Esophagus squamous epithelium (tissue), 5 donors: ENCODE measurements at regions not wholly inside any gene's neighbourhood (a gene's known extent, or its start where the extent isn't known, plus 50 kb on each side); places are given as distances from the start of the nearest gene placed in this dataset.
"Not testable (repeated sequence)": the region's sequence is repeated elsewhere in the genome, so short reads cannot be mapped to it uniquely, and the experiment has no call there.

Source experiments
- DNase-seq: peaks from one replicate; lab custom pipeline; 2025; lab: John Stamatoyannopoulos, UW
- H3K27ac ChIP-seq, 4 donors: fragments of 200-600 bp; sonication (generic); one replicate each; pipeline ENCODE4 v1.5.1; 2016 to 2019; ENCODE audit warnings: mild to moderate bottlenecking in 1 of 4
- H3K27me3 ChIP-seq, 4 donors: fragments of 200-600 bp; sonication (generic); 1 replicate in 3 of 4; 2 replicates in 1 of 4; pipeline versions ENCODE4 v1.5.1 to v1.6.0; 2017 to 2021; ENCODE audit warnings: antibody characterized with exemption in 1 of 4
- H3K36me3 ChIP-seq, 3 donors: fragments of 200-600 bp; sonication (generic); one replicate each; pipeline ENCODE4 v1.5.1; 2016 to 2019
- H3K4me1 ChIP-seq, 3 donors: fragments of 200-600 bp; sonication (generic); one replicate each; pipeline ENCODE4 v1.5.1; 2017 to 2019
- H3K4me3 ChIP-seq, 4 donors: fragments of 200-600 bp; sonication (generic); 1 replicate in 3 of 4; 2 replicates in 1 of 4; pipeline ENCODE4 v1.5.1; 2016 to 2019; ENCODE audit warnings: mild to moderate bottlenecking in 2 of 4, moderate library complexity in 1 of 4
- H3K9me3 ChIP-seq, 3 donors: fragments of 200-600 bp; sonication (generic); one replicate each; pipeline ENCODE4 v1.5.1; 2016 to 2019
- WGBS, 2 donors: methylation state at CpG; one replicate each; pipeline ENCODE4 v1.1.5; 2018; 5-methylcytosine and 5-hydroxymethylcytosine counted together
- intact Hi-C: fragments of 100-400 bp; cut with DNase I; formaldehyde crosslinking; loops from one replicate; pipeline ENCODE4 v1.15.0; 2022
- donor health status: DM: yes; HTN: yes; CAD: no.

- DNase-seq, intact Hi-C loops, H3K4me1 ChIP-seq, H3K27me3 ChIP-seq, H3K36me3 ChIP-seq, H3K9me3 ChIP-seq, H3K4me3 ChIP-seq, H3K27ac ChIP-seq: not testable (repeated sequence)
- WGBS, 2 donors, result no CpG with 5 or more reads among the region's 9 CpGs
These were observed 214.3 kb upstream of the PLGLB2 start for GRCh38 chr2:87533390-87534272.

- H3K4me1 ChIP-seq, result not testable (repeated sequence)
These were observed 213.5 kb upstream of the PLGLB2 start for GRCh38 chr2:87534273-87534889.

GRCh38 chr2:87536427-87536826, 211.5 kb upstream of the PLGLB2 start:
- H3K4me3 ChIP-seq, H3K27ac ChIP-seq, H3K36me3 ChIP-seq, intact Hi-C loops, DNase-seq, H3K27me3 ChIP-seq, H3K4me1 ChIP-seq, H3K9me3 ChIP-seq: not testable (repeated sequence)
- WGBS, 2 donors, result no CpG with 5 or more reads among the region's 5 CpGs

More at GRCh38 chr2:87534273-87534889, 213.5 kb upstream of the PLGLB2 start:
- no CpG with 5 or more reads among the region's 14 CpGs for WGBS, 2 donors
- intact Hi-C loops, H3K27ac ChIP-seq, H3K27me3 ChIP-seq, H3K4me3 ChIP-seq, H3K9me3 ChIP-seq, DNase-seq, H3K36me3 ChIP-seq: not testable (repeated sequence)

GRCh38 chr2:87537251-87537671, 210.6 kb upstream of the PLGLB2 start:
- 62% methylated on average over 6 of the region's 8 CpGs; no CpG with 5 or more reads in 1 of the 2 donors for WGBS, 2 donors
- H3K27ac ChIP-seq, H3K36me3 ChIP-seq, H3K9me3 ChIP-seq, intact Hi-C loops, H3K4me1 ChIP-seq, DNase-seq, H3K4me3 ChIP-seq, H3K27me3 ChIP-seq: not testable (repeated sequence)

GRCh38 chr2:87538268-87538667, 209.6 kb upstream of the PLGLB2 start:
- H3K9me3 ChIP-seq, H3K4me3 ChIP-seq, H3K27me3 ChIP-seq, H3K27ac ChIP-seq, H3K36me3 ChIP-seq, DNase-seq, intact Hi-C loops, H3K4me1 ChIP-seq: not testable (repeated sequence)
- WGBS, 2 donors, result no CpG with 5 or more reads among the region's 12 CpGs

GRCh38 chr2:87539151-87539943, 208.5 kb upstream of the PLGLB2 start:
- H3K27ac ChIP-seq, intact Hi-C loops, H3K27me3 ChIP-seq, DNase-seq, H3K4me3 ChIP-seq, H3K4me1 ChIP-seq, H3K9me3 ChIP-seq, H3K36me3 ChIP-seq: not testable (repeated sequence)
- 98% methylated on average over 5 of the region's 15 CpGs; no CpG with 5 or more reads in 1 of the 2 donors for WGBS, 2 donors

- no CpG with 5 or more reads among the region's 3 CpGs for WGBS, 2 donors
- H3K27me3 ChIP-seq, intact Hi-C loops, H3K9me3 ChIP-seq, H3K36me3 ChIP-seq, H3K4me3 ChIP-seq, DNase-seq, H3K4me1 ChIP-seq, H3K27ac ChIP-seq: not testable (repeated sequence)
These were observed 207.6 kb upstream of the PLGLB2 start for GRCh38 chr2:87540242-87540641.

- H3K9me3 ChIP-seq, H3K27ac ChIP-seq, intact Hi-C loops, H3K4me1 ChIP-seq, H3K36me3 ChIP-seq, H3K4me3 ChIP-seq, DNase-seq, H3K27me3 ChIP-seq: not testable (repeated sequence)
- 15 to 44% methylated on average over 5 to 6 of the region's 8 CpGs for WGBS, 2 donors
These were observed 205.2 kb upstream of the PLGLB2 start for GRCh38 chr2:87542599-87543174.

- H3K4me1 ChIP-seq, H3K9me3 ChIP-seq, DNase-seq, intact Hi-C loops, H3K4me3 ChIP-seq, H3K27ac ChIP-seq, H3K36me3 ChIP-seq, H3K27me3 ChIP-seq: not testable (repeated sequence)
- WGBS, 2 donors, result no CpG with 5 or more reads among the region's 1 CpG
These were observed 204.1 kb upstream of the PLGLB2 start for GRCh38 chr2:87543797-87544196.

GRCh38 chr2:87547106-87547505, 200.8 kb upstream of the PLGLB2 start:
- H3K4me3 ChIP-seq, intact Hi-C loops, H3K9me3 ChIP-seq, DNase-seq, H3K27me3 ChIP-seq, H3K36me3 ChIP-seq, H3K27ac ChIP-seq, H3K4me1 ChIP-seq: not testable (repeated sequence)
- 60 to 69% methylated on average over 1 to 2 of the region's 2 CpGs for WGBS, 2 donors

- intact Hi-C loops, H3K4me3 ChIP-seq, DNase-seq, H3K27me3 ChIP-seq, H3K9me3 ChIP-seq, H3K36me3 ChIP-seq, H3K4me1 ChIP-seq, H3K27ac ChIP-seq: not testable (repeated sequence)
These were observed 199.9 kb upstream of the PLGLB2 start for GRCh38 chr2:87547966-87548365.

- intact Hi-C loops, H3K27ac ChIP-seq, H3K27me3 ChIP-seq, DNase-seq, H3K36me3 ChIP-seq, H3K4me1 ChIP-seq, H3K4me3 ChIP-seq, H3K9me3 ChIP-seq: not testable (repeated sequence)
- 100% methylated on average over 2 of the region's 7 CpGs; no CpG with 5 or more reads in 1 of the 2 donors for WGBS, 2 donors
These were observed 199.0 kb upstream of the PLGLB2 start for GRCh38 chr2:87548681-87549536.
